D721Med (cell line): ENCODE measurements at regions not wholly inside any gene's neighbourhood (a gene's known extent, or its start where the extent isn't known, plus 50 kb on each side); places are given as distances from the start of the nearest gene placed in this dataset.
"Not testable (repeated sequence)": the region's sequence is repeated elsewhere in the genome, so short reads cannot be mapped to it uniquely, and the experiment has no call there.

ENCODE experiments used
- DNase-seq: peaks from one replicate; pipeline ENCODE4 v3.0.0; 2011; ENCODE audit warnings: low spot score; ENCODE audit not compliant: insufficient read length
- FAIRE-seq: peaks from 2 replicates; lab custom pipeline; 2011; peaks lifted over from hg19 to GRCh38; lab: Jason Lieb, UNC
- TF ChIP-seq, protein P1 (sequence below): IDR thresholded peaks from 2 replicates; pipeline ENCODE4 v1.5.1; 2012; ENCODE audit warnings: mild to moderate bottlenecking, control low read depth; ENCODE audit not compliant: insufficient read depth; ENCODE audit errors: missing control alignments

DNA sequence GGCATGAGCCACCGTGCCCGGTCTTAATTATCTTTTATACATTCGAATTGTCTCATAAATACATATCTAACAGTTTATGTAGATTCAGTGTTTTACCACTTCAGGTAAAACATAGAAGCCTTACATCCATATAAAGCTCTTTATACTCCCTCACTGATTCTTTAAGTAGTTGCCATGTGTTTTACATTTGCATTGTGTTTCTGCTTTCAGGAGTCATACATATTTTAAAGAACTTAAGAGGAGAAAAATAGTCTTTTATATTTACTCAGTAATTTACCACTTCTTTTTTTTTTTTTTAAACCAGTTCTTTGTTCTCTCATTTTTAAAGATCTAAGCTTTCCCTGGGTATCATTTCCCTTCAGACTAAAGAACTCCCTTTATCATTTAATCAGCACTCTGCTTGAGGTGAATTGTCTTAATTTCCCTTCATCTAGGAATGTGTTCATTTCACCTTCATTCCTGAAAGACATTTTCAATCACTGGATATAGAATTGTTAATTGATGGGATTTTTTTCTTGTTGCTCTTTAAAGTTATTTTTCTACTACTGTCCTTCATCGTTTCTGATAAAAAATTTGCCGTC lies 127.1 kb upstream of the XIST start:
- FAIRE-seq: no peak
- no peak for DNase-seq
- TF ChIP-seq, protein P1, sequence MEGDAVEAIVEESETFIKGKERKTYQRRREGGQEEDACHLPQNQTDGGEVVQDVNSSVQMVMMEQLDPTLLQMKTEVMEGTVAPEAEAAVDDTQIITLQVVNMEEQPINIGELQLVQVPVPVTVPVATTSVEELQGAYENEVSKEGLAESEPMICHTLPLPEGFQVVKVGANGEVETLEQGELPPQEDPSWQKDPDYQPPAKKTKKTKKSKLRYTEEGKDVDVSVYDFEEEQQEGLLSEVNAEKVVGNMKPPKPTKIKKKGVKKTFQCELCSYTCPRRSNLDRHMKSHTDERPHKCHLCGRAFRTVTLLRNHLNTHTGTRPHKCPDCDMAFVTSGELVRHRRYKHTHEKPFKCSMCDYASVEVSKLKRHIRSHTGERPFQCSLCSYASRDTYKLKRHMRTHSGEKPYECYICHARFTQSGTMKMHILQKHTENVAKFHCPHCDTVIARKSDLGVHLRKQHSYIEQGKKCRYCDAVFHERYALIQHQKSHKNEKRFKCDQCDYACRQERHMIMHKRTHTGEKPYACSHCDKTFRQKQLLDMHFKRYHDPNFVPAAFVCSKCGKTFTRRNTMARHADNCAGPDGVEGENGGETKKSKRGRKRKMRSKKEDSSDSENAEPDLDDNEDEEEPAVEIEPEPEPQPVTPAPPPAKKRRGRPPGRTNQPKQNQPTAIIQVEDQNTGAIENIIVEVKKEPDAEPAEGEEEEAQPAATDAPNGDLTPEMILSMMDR: no peak

DNA sequence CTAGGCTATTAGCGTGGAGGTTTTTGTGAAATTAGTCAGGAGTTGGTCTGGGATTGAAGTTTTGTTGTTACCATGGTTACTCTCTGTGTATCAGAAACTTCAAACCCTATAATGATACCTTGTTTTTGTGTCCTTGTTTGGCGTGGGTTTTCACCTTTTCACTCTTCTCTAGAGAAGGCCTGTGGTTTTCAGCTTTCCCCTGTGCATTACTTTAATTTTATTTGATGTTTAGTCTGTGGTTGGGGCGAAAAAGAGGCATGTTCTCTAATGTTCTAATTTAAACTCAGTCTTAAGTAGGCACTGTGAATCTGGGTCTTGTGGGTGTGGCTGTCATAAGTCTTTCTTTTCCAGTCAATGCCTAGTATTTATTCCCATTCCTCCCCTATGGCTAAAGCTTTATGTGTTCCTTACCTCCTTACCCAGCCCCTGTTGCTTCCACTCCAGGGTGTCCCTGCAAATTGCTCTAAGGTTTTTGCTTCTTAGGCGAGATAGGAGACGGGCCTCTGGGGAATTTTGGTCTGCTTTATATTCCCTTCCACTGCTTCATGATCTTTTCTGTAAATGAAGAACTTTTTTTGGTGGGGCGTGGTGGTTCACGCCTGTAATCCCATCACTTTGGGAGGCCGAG lies 125.1 kb upstream of the XIST start:
- TF ChIP-seq, protein P1: no peak
- FAIRE-seq: no peak
- no peak for DNase-seq

DNA sequence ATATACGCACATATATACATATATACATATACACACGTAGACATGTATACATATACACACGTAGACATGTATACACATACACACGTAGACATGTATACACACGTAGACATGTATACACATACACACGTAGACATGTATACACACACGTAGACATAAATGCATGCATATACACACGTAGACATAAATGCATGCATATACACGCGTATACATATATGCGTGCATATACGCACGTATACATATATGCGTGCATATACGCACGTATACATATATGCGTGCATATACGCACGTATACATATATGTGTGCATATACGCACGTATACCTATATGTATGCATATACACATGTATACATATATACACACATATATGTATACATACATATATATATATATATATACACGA lies 114.9 kb upstream of the XIST start:
- DNase-seq, FAIRE-seq: not testable (repeated sequence)

DNA sequence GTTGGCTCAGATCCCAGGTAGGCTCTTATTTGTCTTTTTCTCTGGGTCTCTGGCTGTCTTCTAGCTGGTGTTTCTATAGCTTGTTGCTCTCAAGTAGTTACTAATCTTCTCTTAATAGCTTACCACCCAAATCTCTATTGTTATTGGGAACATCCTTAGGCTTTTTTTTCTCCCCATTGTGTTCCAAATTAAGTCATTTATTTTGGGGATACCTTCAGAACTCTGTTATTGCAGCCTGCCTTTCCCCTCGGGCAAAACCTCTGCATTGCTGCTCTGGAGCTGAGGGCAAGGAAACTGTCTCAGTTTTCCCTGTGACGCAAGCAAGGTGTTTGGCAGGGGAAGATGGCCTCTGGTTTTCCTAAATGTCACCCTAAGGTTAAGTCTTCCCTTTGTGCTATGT lies 113.3 kb upstream of the XIST start:
- no peak for FAIRE-seq
- TF ChIP-seq, protein P1: no peak
- no peak for DNase-seq

DNA sequence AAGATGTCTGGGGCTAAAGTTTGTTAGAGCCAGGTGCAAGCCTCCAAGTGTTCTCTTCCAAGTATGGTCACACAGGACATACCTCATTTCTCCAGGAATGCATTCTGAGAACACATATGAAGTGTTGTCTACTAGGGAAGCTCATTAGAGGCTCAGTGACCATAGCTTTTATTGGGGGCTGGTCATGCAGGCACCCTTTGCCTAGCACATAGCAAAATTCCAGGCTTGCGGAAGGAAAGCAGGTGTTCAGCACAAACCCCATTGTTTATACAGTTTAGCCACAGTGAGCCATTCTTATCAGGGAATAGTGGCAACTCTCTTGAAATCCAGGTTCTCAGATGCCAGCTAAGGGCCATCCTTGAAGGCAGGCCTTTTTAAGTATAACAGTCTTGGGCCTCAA lies 112.1 kb upstream of the XIST start:
- DNase-seq (no peak), FAIRE-seq (no peak)
- TF ChIP-seq, protein P1: no peak

DNA sequence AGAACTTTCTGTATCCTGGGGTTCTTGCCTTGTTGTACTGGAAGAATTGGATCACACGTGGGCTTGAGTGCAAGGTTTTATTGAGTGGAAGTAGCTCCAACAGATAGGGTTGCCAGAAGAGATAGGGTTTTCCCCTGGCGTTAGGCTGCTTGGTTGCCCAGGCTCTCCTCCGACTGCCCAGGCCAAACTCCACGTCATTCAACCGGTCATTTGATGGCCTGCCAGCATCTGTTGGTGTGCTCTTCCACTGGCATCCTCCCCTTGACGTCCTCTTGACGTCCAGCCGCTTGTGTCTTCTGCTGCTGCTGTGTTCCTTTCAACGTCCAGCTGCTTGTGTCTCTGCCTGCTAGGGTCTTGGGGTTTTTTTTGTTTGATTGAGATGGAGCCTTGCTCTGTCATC lies 111.2 kb upstream of the XIST start:
- FAIRE-seq: no peak
- DNase-seq: no peak
- TF ChIP-seq, protein P1: no peak

DNA sequence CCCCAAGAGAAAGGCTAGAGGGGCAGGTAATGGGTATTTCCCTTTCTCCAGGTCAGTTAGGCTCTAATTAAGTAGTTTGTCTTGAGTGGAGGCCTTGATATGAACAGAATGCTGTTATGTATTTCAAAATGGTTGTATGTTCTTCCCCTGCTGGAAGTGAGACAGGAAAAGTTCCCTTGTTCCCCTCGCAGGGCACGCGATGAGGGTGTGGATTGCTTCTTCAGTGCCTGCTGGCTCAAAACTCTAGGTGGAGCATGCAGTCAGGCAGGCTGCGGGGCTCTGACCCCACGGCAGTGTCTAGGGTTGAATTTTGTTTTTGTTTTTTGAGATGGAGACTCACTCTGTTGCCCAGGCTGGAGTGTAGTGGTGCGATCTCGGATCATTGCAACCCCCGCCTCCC lies 110.4 kb upstream of the XIST start:
- TF ChIP-seq, protein P1: no peak
- no peak for FAIRE-seq
- DNase-seq: no peak

DNA sequence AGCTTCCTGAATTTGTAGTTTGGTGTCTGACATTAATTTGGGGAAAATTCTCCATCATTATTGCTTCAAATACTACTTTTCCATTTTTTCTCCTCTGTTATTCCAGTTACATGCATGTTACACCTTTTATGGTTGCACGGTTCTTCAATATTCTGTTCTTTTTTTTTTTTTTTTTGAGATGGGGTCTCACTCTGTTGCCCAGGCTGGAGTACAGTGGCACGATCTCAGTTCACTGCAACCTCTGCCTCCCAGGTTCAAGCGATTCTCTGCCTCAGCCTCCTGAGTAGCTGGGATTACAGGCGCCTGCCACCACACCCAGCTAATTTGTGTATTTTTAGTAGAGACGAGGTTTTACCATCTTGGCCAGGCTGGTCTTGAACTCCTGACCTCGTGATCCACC lies 109.4 kb upstream of the XIST start:
- FAIRE-seq, DNase-seq: not testable (repeated sequence)
